Superior temporal gyrus (tissue), 1 donor: ENCODE measurements at regions not wholly inside any gene's neighbourhood (a gene's known extent, or its start where the extent isn't known, plus 50 kb on each side); places are given as distances from the start of the nearest gene placed in this dataset.
"Not testable (repeated sequence)": the region's sequence is repeated elsewhere in the genome, so short reads cannot be mapped to it uniquely, and the experiment has no call there.

ENCODE experiments used
- DNase-seq: peaks from one replicate; pipeline ENCODE4 v3.0.0-alpha.2; 2016; ENCODE audit errors: extremely low spot score

DNA sequence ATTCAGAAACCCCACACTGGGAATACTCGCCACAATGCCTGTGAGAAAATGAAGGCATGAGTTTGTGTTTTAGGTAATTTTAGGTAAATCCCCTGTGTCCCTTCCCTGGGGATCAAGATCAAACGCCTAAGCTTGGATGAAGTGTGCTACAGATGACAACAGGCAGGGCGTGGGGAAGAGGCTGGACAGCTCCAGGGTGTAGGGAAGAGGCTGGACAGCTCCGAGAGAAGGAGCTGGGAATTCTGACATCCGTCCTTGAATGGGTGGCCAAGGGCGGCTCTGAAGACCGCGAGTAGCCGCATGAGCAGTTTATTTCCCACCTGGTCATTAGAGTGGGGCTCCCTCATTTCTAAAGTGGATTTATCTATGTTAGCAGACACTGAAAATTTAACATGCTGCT lies 109.7 kb downstream of the RAMP3 start:
- DNase-seq, result no peak

- DNase-seq, result no peak
Observed at GRCh38 chr7:45268013-45268412, 110.4 kb downstream of the RAMP3 start.

GRCh38 chr7:45269192-45269591 lies 111.6 kb downstream of the RAMP3 start:
- no peak for DNase-seq

GRCh38 chr7:45278763-45279398 lies 121.3 kb downstream of the RAMP3 start:
- peak; percentile 64 for DNase-seq

GRCh38 chr7:45289611-45290010 lies 132.0 kb downstream of the RAMP3 start:
- not testable (repeated sequence) for DNase-seq

DNA sequence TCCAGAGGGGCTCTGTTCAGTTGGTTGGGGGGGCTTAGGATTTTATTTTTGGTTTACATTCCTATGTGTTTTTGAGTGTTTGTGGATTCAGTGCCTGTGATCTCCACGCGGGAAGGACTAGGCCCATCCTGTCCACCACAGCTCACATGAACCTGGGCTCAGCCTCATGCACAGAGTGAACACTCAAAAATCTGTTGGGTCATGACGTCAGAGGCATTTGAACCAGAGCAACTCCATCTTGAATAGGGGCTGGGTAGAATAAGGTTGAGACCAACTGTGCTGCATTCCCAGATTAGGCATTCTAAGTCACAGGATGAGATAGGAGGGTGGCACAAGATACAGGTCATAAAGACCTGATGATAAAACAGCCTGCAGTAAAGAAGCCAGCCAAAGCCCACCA lies 133.3 kb downstream of the RAMP3 start:
- DNase-seq, result no peak

DNA sequence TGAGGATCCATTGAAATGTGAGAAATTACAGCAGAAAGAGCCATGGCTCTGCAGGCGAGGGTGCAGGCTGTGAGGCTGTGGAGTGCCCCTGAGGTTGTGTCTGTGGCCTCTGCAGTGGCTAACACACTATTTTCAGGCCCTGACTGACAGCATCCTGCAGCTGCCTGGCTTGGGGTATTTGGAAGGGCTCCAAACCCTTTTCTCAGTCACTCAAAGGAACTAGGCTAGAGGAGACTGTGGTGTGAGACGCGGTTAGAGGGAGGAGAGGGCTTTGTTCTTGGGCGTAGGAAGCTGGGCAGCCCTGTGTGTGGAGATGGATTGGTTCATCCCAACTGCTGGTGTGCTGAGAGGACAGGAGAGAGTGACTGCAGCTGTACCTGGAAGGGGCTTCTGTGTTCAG lies 134.9 kb downstream of the RAMP3 start:
- no peak for DNase-seq

DNA sequence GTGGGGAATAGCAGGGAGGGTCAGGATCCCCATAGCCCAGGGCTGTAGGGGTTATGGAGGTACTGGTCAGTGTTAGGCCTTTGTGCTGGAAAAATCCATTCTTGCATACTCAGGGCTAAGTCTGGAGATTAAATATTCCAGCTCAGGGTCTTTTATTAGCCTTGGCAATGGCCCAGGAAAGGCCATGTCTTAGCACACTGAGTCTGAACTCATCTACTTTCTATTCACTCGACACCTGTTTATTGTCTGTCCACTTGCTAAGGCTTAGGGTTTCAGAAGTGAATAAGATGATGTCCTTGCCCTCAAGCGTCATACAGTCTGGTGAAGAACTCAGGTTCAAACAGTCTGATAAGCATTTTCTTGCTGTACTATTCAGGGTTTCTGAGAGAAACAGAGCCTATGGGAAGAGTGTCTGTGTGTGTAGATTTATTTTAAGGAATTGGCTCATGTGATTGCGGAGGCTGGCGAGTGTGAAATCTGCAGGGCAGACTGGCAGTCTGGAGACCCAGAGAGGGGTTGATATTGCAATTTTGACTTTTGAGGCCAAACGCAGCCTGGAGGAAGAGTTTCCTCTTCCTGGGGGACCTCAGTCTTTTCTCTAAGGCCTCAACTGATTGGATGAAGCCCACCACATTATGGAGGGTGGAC lies 135.8 kb downstream of the RAMP3 start:
- peak; percentile 48 for DNase-seq

GRCh38 chr7:45294559-45294958 lies 137.0 kb downstream of the RAMP3 start:
- DNase-seq, result no peak

GRCh38 chr7:45295222-45295621 lies 137.6 kb downstream of the RAMP3 start:
- no peak for DNase-seq

- DNase-seq, result no peak
Observed at GRCh38 chr7:45296748-45297147, 139.2 kb downstream of the RAMP3 start.

DNA sequence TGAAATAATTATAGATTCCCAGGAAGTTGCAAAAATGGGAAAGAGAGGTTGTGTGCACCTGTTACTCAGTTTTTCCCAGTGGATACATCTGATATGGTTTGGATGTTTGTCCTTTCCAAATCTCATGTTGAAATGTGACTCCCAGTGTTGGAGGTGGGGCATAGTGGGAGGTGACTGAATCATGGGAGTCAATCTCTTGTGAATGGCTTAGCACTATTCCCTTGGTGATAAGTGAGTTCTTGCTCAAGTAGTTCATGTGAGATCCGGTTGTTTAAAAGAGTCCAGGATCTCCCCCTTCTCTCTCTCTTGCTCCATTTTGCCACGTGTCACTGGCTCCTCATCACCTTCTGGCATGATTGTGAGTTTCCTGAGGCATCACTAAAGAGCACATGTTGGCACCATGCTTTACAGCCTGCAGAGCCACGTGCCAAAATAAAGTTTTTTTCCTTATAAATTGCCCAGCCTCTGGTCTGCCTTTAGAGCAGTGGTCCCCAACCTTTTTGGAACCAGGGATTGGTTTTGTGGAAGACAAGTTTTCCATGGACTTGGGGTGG lies 149.2 kb downstream of the RAMP3 start:
- no peak for DNase-seq

DNA sequence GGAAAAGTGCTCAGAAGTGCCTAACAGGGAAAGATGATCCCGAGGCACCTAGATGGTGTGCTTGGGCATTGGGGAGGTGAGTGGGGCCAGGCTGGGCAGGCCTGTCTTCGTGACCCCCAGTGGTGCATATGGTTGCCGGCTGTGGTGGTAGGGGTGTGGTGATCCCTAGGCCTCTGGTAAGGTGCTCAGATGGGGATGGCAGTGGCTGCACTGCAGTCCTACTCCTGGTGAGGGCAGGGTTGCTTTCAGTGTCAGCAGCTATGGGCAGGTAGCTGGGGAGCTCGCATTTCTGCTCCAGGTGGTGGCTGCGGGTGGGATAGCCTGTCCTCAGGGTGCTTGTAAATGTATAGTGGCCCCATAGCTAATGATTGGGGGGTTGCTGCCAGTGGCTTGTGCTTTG lies 154.0 kb downstream of the RAMP3 start:
- no peak for DNase-seq

DNA sequence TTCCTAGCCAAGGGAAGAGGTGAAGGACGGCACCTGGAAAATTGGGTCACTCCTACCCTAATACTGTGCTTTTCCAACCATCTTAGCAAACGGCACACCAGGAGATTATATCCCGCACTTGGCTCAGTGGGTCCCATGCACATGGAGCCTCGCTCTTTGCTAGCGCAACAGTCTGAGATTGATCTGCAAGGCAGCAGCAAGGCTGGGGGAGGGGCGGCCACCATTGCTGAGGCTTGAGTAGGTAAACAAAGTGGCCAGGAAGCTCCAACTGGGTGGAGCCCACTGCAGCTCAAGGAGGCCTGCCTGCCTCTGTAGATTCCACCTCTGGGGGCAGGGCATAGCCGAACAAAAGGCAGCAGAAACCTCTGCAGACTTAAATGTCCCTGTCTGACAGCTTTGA lies 157.9 kb downstream of the RAMP3 start:
- not testable (repeated sequence) for DNase-seq

DNA sequence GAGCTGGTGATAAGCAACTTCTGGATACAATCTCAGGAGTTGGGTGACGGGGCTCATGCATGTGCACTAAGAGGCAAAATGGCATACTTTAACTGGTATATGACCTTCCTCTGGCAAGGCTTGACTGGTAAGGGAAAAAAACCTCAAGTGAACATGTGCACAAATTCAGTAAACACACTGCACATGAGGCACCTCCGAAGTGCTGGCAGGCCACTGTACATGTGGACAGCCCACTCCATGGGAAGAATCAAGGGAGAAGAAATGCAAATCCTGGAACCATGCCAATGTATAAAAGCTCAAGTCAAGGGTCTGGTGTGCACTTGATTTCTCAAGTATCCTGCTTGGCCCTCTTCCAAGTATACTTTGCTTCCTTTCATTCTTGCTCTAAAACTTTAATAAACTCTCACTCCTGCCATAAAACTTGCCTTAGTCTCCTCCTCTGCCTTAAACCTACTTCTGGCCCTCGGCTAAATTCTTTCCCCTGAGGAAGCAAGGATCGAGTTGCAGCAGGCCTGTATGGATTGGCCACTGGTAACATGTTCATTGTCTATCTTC lies 167.2 kb downstream of the RAMP3 start:
- no peak for DNase-seq

DNA sequence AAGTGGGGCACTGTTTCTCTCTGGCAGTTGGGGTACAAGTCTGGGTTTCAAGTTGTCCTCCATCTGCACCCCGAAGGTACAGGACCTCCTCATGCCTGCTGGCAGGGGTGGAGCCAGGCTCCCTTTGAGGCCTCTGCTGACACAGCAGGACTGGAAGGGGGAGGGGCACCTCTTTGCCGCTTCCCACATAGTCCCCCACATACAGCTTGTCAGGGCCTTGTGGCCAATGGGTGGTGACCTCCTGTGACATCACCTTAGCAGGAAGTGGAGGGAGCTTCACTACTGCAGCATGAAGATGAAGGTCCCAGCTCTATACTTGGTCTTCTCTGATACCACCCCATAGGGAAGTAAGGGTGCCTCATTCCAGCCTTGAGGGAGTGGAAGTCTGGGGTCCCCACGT lies 167.8 kb downstream of the RAMP3 start:
- no peak for DNase-seq

GRCh38 chr7:45328403-45328981 lies 170.9 kb downstream of the RAMP3 start:
- DNase-seq, result no peak

- no peak for DNase-seq
Observed at GRCh38 chr7:45331563-45331962, 174.0 kb downstream of the RAMP3 start.

GRCh38 chr7:45335024-45335423 lies 177.4 kb downstream of the RAMP3 start:
- DNase-seq, result not testable (repeated sequence)

DNA sequence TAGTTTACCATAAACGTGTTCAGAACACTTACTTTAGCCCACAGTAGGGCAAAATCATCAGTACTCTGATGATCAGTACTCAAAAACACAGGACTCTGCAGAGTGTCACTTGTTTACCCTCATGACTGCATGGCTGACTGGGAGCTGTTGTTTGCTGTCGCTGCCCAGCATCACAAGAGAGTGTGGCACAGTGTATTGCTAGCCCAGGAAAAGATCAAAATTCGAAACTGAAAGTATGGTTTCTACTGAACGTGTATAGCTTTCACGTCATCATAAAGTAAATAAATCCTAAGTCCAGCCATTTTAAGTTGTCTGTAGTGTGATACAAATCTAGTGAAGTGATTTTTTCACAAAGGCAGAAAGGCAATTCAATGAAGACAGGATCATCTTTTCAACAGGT lies 184.6 kb downstream of the RAMP3 start:
- no peak for DNase-seq

GRCh38 chr7:45343746-45344145 lies 186.2 kb downstream of the RAMP3 start:
- no peak for DNase-seq

DNA sequence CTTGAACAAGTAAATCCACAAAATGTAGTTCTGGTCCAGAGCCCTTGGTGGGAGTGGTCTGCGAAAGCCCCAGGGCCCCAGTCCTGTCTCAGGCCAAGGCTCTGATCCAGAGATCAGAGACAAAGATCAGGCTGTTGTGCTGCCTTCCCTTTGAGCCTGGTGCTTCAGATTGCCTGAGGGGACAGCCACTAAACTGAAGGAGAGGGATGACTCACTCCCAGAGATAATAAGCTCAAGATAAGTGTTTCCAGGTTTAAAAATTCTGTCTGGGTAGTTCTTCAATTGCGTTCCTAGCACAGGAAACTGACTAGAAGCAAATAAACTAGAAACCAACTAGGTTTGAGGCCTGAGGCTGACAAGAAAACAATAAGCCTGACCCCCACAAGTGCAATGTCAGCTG lies 190.2 kb downstream of the RAMP3 start:
- DNase-seq, result no peak

DNA sequence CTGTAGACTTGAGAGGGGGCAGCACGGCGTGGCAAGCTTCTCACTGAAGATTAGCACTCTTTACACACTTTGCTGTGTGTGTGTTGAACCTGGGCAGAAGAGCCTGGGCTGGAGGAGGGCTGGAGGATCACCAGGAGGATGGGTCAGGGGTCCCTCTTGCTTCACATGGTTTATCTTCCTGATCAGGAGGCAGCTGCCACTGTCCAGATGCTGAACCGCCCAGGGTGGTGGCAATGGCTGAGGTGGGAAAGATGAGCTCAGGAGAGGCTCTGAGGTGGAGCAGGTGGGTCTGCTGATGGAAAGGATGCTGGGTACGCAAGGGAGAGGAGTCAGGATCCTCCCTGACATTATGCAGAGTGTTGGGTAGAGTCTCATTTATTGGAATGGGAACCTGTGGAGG lies 191.5 kb downstream of the RAMP3 start:
- DNase-seq, result no peak
